ENCODE measurements at regions not wholly inside any gene's neighbourhood (a gene's known extent, or its start where the extent isn't known, plus 50 kb on each side); places are given as distances from the start of the nearest gene placed in this dataset.

DNA sequence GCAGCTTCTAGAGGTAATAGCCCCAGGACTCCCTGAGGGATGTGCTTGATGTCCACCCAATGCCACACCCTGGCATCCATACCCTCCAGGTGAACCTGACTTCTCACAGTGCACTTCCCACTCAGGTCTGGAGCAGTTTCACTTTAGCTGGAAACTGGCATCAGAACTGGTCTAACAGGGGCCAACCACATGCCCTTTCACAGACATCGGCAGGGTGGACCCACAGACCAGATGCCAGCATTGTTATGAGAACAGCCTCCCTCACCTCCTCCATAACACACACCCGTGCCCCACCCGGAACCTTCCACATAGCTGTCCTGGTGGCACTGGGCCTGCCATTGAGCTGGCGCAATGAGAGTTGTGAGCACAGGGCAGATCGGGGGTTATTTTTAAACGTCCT lies 77.4 kb upstream of the GPR12 start:
- TF ChIP-seq, protein P1, sequence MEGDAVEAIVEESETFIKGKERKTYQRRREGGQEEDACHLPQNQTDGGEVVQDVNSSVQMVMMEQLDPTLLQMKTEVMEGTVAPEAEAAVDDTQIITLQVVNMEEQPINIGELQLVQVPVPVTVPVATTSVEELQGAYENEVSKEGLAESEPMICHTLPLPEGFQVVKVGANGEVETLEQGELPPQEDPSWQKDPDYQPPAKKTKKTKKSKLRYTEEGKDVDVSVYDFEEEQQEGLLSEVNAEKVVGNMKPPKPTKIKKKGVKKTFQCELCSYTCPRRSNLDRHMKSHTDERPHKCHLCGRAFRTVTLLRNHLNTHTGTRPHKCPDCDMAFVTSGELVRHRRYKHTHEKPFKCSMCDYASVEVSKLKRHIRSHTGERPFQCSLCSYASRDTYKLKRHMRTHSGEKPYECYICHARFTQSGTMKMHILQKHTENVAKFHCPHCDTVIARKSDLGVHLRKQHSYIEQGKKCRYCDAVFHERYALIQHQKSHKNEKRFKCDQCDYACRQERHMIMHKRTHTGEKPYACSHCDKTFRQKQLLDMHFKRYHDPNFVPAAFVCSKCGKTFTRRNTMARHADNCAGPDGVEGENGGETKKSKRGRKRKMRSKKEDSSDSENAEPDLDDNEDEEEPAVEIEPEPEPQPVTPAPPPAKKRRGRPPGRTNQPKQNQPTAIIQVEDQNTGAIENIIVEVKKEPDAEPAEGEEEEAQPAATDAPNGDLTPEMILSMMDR (IDR thresholded peaks at IDR 0.05) = no peak
- no peak for TF ChIP-seq POLR2AphosphoS5 (IDR thresholded peaks at IDR 0.05)
- no peak for TF ChIP-seq POLR2A (IDR thresholded peaks at IDR 0.05)

All from transverse colon (tissue), 4 donors.